Suprapubic skin (tissue), 4 donors: ENCODE measurements at regions not wholly inside any gene's neighbourhood (a gene's known extent, or its start where the extent isn't known, plus 50 kb on each side); places are given as distances from the start of the nearest gene placed in this dataset.

Source experiments
- EP300 ChIP-seq: sonication (generic); formaldehyde crosslinking; IDR thresholded peaks from one replicate; pipeline ENCODE4 v1.6.1; 2017; ENCODE audit warnings: antibody characterized with exemption
- POLR2A ChIP-seq, 2 donors: fragments of 450-650 bp; IDR thresholded peaks; one replicate each; pipeline ENCODE4 v1.6.1; 2017; ENCODE audit warnings: antibody characterized with exemption in 2 of 2, mild to moderate bottlenecking in 2 of 2, moderate library complexity in 2 of 2
- POLR2AphosphoS5 ChIP-seq, 3 donors: sonication (generic); formaldehyde crosslinking; IDR thresholded peaks; one replicate each; pipeline ENCODE4 v1.6.1; 2017; ENCODE audit warnings: antibody characterized with exemption in 3 of 3
- TF ChIP-seq, protein P1 (sequence below), 2 donors: fragments of 200-600 bp in 1 of 2; fragments of 450-650 bp in 1 of 2; sonication (generic) in 1 of 2; IDR thresholded peaks; one replicate each; pipeline ENCODE4 v1.5.1; 2016 to 2019; ENCODE audit warnings: antibody characterized with exemption in 2 of 2, mild to moderate bottlenecking in 1 of 2, moderate library complexity in 1 of 2

DNA sequence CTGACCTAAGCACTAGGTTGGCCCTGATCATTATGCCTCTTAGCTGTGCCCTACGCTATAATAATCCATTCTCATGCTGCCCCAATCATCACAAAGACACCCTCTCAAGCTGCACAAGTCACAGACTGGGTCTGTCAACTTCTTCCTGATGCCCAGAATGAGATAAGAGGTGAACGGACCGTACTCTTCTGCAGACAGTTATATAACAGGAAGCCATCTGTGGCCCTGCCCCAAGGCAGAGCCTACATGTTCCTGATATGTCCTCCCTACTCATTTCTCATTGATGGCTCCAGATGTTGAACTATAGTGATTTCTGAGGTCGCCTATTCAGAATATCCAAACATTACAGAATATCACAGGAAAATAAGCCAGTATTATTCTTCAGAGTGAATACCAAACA is 471.6 kb upstream of the ERCC4 start:
- TF ChIP-seq POLR2AphosphoS5 (IDR thresholded peaks at IDR 0.05) (no peak), POLR2A (IDR thresholded peaks at IDR 0.05) (no peak), EP300 (no peak)
- TF ChIP-seq, protein P1, sequence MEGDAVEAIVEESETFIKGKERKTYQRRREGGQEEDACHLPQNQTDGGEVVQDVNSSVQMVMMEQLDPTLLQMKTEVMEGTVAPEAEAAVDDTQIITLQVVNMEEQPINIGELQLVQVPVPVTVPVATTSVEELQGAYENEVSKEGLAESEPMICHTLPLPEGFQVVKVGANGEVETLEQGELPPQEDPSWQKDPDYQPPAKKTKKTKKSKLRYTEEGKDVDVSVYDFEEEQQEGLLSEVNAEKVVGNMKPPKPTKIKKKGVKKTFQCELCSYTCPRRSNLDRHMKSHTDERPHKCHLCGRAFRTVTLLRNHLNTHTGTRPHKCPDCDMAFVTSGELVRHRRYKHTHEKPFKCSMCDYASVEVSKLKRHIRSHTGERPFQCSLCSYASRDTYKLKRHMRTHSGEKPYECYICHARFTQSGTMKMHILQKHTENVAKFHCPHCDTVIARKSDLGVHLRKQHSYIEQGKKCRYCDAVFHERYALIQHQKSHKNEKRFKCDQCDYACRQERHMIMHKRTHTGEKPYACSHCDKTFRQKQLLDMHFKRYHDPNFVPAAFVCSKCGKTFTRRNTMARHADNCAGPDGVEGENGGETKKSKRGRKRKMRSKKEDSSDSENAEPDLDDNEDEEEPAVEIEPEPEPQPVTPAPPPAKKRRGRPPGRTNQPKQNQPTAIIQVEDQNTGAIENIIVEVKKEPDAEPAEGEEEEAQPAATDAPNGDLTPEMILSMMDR (IDR thresholded peaks at IDR 0.05) = no peak
